CD4-positive, alpha-beta T cell treated with Interleukin-15 for 1 hour (primary cell): ENCODE measurements at regions not wholly inside any gene's neighbourhood (a gene's known extent, or its start where the extent isn't known, plus 50 kb on each side); places are given as distances from the start of the nearest gene placed in this dataset.

Source experiments
- DNase-seq: peaks from one replicate; pipeline ENCODE4 v3.0.0-alpha.2; 2020

DNA sequence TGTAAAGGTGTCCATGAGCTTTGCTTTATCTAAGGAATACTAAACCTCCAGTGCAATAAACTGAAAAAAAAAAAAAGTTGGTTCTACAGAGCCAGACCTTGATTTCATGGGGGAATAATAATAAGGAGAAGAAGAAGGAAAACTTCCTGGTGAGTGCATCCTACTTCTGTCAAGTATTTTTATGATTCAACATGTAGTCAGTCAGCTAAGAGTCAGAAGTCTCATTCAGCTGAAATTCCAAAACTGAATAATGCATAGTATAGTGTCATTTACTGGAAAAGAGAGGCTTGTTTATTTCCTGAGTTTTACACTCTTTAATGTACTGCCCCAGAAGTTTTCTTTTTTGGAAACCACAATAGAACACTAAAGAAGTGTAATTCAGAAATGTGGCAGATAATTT, 77.8 kb upstream of the TACR1 start:
- no peak for DNase-seq

DNA sequence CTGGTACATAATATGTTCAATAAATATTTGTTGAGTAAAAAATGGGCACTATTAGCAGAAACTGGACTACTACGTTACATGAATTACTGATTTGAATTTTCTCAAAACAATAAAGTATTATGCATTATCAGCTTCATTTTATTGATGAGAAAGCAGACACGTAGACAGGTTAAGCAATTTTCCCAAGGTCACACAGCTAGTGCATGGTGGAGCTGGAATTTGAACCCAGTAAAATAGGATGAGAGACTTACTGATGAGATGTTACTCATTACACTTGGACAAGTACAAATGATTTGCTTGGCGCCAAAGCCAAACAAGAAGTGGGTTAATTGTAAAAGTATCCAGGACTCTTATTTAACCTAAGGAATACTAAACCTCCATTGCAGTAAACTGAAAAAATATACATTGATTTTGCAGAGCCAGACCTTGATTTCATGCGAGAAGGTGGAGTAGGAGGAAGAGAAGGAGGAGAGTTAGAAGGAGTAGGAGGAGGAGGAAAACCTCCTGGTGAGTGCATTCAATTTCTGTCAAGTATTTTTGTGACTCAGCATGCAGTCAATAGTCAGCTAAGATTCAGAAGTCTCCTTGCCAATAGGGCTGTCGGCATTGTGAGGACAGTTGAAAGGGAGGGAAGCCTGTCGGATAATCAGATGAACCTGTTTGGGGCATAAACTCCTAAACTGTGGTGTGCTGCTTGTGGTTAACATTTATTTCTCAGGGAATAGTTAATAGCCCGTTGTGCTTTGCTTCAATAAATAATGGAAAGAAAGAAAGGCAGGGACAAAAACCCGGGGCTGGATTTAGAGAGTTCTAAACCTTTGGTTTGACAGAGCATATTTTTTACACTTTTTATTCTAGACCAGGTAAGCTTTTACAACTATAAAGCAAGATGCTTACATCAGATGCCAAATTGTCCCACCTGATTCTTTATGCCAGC, 77.0 kb upstream of the TACR1 start:
- no peak for DNase-seq

DNA sequence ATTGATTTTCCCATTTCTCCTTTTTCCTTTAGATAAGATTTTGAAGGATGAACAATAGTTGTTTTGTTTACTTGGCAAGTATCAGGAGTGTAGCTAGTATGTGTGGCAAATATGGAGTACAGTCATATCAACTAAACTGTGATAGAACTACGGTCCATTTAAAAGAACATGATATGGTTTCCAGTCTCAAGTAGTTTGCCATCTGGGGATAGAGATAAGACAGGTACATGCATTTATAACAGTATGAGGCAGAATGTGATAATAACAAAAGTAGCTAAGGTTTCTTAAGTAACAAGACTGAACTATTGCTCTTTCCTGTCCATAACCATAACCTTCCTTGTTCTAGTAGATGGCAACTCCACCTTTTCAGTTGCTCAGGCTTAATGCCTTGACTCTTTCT, 75.6 kb upstream of the TACR1 start:
- DNase-seq: no peak

DNA sequence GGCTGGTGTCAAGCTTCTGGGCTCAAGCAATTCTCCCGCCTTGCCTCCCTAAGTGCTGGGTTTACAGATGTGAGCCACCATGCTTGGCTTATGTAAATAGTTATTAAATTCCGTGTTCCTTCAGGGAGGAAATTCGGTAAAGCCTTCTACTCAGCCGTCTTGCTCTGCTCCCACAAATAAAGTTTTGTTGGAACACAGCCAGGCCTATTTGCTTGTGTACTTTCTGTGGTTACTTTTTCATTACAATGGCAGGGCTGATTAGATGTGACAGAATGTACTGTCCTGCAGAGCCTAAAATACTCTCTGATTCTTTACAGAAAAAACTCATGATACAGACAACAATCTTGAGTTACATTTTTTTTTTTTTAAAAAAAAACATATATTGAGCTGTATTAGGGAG, 68.8 kb upstream of the TACR1 start:
- DNase-seq: no peak

DNA sequence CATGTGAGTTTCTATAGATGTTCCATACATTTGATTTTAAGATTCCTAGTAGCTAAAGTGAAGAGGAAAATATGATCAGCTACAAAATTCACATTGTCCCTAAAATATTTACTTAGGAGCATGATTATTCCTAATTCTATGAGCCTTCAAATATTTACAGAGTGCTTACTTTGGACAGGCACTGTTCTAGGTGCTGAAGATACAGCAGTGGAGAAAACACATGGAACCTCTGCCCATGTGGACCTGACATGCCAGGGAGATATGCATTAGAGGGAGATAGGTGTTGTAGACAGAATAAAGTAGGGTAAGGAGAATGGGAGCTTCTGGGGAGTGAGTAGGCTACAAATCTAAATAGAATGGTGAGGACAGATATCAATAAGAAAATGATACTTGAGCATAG, 62.6 kb upstream of the TACR1 start:
- DNase-seq: no peak

DNA sequence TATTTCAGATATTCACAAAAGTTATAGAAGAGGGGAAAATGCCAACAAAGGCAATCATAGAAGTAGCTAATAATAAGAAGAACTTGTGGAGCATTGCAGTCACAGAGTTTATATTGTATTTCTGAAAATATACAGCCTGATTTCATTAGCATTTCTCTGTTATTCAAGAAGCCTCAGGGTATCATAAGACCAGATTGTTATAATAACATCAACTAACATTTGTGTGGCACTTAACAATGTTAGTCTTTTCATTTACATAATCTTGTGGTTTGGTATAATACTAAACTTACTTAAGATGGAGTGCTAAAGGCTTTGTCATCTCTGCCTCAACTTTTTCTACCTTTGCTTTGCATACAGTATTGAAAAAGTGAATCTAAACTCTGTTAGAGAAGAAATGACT, 61.6 kb upstream of the TACR1 start:
- DNase-seq: no peak

DNA sequence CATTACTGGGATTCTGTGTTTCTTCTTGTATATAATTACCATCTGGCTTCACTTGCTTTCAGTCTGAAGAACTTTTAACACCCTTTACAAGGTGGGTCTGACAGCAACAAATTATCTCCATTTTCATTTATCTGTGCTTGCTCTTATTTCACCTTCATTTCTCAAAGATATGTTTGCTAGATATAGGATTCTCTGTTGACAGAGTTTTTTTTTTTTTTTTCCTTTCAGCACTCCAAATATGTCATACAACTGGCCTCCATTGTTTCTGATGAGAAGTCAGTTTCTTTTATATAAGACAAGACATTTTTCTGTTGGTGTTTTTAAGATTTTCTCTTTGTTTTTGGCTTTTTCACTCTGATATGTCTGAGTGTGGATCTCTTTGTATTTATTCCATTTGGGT, 59.3 kb upstream of the TACR1 start:
- DNase-seq: no peak

DNA sequence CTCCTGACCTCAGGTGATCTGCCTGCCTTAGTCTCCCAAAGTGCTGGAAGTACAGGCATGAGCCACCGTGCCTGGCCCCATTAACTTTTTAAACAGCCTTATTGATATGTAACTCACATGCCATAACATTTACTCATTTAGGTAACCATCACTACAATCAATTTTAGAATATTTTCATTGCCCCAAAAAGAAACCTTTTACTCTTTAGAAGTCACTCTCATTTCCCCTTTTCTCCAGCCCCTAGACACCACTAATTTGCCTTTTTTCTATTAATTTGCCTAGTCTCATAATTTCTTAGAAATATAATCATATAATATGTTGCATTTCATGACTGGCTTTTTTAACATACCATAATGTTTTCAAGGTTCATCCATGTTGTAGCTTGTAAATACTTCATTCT, 57.2 kb upstream of the TACR1 start:
- DNase-seq: no peak

DNA sequence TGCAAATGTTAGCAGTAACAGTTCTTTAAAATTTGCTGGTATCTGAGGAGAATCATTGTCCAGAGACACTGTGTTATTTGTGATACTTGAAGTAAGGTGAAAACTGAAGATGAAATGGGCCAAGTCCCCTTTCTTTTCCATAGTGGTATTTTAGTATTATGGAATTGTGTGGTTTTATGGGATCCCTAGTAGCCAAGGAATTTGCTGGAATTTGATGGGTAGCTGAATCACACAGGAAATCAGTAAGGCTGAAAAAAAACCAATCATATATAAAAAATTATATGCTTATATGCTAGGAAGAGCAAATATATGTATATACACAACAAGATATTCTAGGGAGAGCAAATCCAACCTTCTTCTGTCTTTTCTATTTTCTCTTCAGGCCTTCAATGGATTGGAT, 54.2 kb upstream of the TACR1 start:
- no peak for DNase-seq

DNA sequence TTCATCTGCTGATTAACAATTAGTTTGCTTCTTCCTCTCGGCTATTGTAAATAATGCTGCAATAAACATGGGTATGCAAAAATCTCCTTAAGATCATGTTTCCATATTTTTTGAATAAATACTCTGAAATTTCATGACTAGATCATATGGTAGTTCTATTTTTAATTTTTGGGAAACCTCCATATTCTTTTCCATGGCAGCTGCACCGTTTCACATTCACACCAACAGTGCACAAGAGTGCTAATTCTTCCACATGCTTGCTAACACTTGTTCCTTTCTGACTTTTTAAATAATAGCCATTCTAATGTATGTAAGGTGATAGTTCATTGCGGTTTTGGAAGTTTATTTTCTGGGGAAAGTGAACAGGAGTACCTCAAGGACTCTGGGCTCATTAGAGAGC, 52.6 kb upstream of the TACR1 start:
- DNase-seq: no peak
